ENCODE measurements at regions not wholly inside any gene's neighbourhood (a gene's known extent, or its start where the extent isn't known, plus 50 kb on each side); places are given as distances from the start of the nearest gene placed in this dataset.
A peak's percentile ranks its signal among the peaks of the same experiment; 100 is the strongest.

DNA sequence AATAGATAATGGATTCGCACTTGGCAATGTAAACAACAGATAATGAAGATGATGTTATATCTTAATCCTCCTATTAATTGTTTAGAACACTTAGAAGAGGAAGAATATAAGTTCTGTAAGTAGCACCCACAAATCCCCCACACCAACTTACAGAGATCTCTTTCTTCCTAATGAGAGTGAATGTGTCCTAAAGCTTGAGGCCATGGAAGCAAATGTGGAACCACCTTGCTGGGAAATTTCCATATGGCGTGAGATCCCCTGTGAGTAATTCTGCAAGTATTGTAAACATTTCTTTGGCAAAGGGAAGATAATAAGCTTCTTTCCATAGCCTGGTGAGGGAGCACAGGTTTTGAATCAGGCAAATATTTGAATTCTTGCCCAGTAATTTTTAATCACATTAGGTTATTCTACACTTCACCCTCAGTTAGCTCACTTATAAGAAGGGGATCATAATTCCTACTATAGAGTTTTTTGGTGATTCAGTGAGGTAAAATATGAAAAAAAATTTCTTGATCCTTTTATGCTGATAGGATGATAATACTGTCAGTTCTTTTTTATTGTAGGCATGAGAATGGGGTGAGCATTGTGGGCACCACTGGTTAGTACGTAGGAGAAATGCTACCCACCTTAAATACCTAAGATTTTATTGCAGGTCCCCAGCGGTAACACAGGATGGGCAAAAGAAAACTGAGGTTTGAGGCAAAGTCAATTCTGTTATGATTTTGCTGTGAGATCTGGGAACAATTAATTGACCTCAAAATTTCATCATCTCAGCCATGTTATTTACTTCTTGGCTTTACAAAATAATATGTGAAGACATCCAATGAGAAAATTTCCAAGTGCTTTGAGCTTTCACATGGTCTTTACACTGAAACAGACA is 574.8 kb downstream of the PSAT1 start:
- no peaks in the 10 kb centered on the region for H3K27me3 ChIP-seq (ENCODE audit: insufficient read depth, low read length)
- DNase-seq (ENCODE audit: low read depth) (peak; percentile 96), FAIRE-seq (peak; percentile 91)
- Mint-ChIP-seq H3K27me3 (ENCODE audit: low read depth, unreplicated experiment) (no peaks in the 10 kb centered on the region), H3K9me3 (ENCODE audit: unreplicated experiment) (peaks cover 4% of the 10 kb centered on the region), H3K36me3 (ENCODE audit: low read depth, unreplicated experiment) (peaks cover 2% of the 10 kb centered on the region), H3K27ac (ENCODE audit: unreplicated experiment) (peak overlapping the region; percentile 84), H3K4me1 (ENCODE audit: low read depth, unreplicated experiment) (peaks cover 41% of the 10 kb centered on the region), H3K4me3 (ENCODE audit: unreplicated experiment) (no peak overlapping the region)
- H3K27ac ChIP-seq (ENCODE audit: low read depth, low read length) = peak overlapping the region; percentile 92
- no peaks in the 10 kb centered on the region for H3K36me3 ChIP-seq (ENCODE audit: insufficient read depth, low read length)
- no peak overlapping the region for H2AFZ ChIP-seq (ENCODE audit: low read depth, low read length)
- H3K4me2 ChIP-seq (ENCODE audit: low read length) = peak overlapping the region; percentile 26
- peaks cover 17% of the 10 kb centered on the region for H3K4me1 ChIP-seq (ENCODE audit: insufficient read depth, low read length)
- H3K79me2 ChIP-seq (ENCODE audit: insufficient read depth, low read length) = no peaks in the 10 kb centered on the region
- no peak overlapping the region for H3K4me3 ChIP-seq (ENCODE audit: insufficient read depth, low read depth, low read length)
- H3K9me3 ChIP-seq (ENCODE audit: insufficient read depth, low read depth, low read length) = no peaks in the 10 kb centered on the region
- H4K20me1 ChIP-seq (ENCODE audit: insufficient read depth, low read length) = no peaks in the 10 kb centered on the region
- peak overlapping the region; percentile 65 for H3K9ac ChIP-seq (ENCODE audit: low read length)
- TF ChIP-seq, protein P1, sequence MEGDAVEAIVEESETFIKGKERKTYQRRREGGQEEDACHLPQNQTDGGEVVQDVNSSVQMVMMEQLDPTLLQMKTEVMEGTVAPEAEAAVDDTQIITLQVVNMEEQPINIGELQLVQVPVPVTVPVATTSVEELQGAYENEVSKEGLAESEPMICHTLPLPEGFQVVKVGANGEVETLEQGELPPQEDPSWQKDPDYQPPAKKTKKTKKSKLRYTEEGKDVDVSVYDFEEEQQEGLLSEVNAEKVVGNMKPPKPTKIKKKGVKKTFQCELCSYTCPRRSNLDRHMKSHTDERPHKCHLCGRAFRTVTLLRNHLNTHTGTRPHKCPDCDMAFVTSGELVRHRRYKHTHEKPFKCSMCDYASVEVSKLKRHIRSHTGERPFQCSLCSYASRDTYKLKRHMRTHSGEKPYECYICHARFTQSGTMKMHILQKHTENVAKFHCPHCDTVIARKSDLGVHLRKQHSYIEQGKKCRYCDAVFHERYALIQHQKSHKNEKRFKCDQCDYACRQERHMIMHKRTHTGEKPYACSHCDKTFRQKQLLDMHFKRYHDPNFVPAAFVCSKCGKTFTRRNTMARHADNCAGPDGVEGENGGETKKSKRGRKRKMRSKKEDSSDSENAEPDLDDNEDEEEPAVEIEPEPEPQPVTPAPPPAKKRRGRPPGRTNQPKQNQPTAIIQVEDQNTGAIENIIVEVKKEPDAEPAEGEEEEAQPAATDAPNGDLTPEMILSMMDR (IDR thresholded peaks at IDR 0.05; ENCODE audit: insufficient read depth, low read depth, low read length) = no peak
- no peak for TF ChIP-seq EZH2 (IDR thresholded peaks at IDR 0.05; ENCODE audit: insufficient read depth, low read length)

DNA sequence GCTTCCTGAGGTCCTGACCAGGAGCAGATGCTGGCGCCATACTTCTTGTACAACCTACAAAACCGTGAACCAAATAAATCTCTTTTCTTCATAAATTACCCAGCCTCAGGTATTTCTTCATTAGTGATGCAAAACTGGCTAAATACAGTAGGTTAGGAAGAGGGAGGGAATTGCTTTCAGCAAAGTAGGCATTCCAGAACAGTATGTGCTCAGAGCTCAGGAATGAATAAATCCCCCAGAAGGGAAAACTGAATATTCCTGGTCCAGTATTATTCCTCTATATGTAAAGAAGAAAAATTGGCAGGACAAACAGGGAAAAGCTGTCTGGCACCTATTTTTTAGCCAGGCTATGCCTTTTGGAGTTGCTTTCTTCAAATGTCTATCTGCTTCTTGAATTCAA is 577.1 kb downstream of the PSAT1 start:
- Mint-ChIP-seq H3K4me1 (ENCODE audit: low read depth, unreplicated experiment) (peaks cover 30% of the 10 kb centered on the region), H3K36me3 (ENCODE audit: low read depth, unreplicated experiment) (peaks cover 2% of the 10 kb centered on the region), H3K4me3 (ENCODE audit: unreplicated experiment) (no peak overlapping the region), H3K27me3 (ENCODE audit: low read depth, unreplicated experiment) (no peaks in the 10 kb centered on the region), H3K9me3 (ENCODE audit: unreplicated experiment) (peaks cover 4% of the 10 kb centered on the region), H3K27ac (ENCODE audit: unreplicated experiment) (peak overlapping the region; percentile 93)
- Histone ChIP-seq H3K27ac (ENCODE audit: low read depth, low read length) (no peak overlapping the region), H3K4me1 (ENCODE audit: insufficient read depth, low read length) (peaks cover 13% of the 10 kb centered on the region), H3K36me3 (ENCODE audit: insufficient read depth, low read length) (no peaks in the 10 kb centered on the region), H3K79me2 (ENCODE audit: insufficient read depth, low read length) (no peaks in the 10 kb centered on the region), H3K4me2 (ENCODE audit: low read length) (no peak overlapping the region), H4K20me1 (ENCODE audit: insufficient read depth, low read length) (no peaks in the 10 kb centered on the region), H2AFZ (ENCODE audit: low read depth, low read length) (no peak overlapping the region), H3K27me3 (ENCODE audit: insufficient read depth, low read length) (no peaks in the 10 kb centered on the region), H3K9me3 (ENCODE audit: insufficient read depth, low read depth, low read length) (no peaks in the 10 kb centered on the region), H3K9ac (ENCODE audit: low read length) (no peak overlapping the region), H3K4me3 (ENCODE audit: insufficient read depth, low read depth, low read length) (no peak overlapping the region)
- TF ChIP-seq, protein P1 (IDR thresholded peaks at IDR 0.05; ENCODE audit: insufficient read depth, low read depth, low read length) = no peak
- TF ChIP-seq EZH2 (IDR thresholded peaks at IDR 0.05; ENCODE audit: insufficient read depth, low read length) = no peak
- DNase-seq (ENCODE audit: low read depth) (no peak), FAIRE-seq (no peak)

All from astrocyte (in vitro differentiated cells and primary cell).